Fibroblast of peridontal ligament (primary cell): ENCODE measurements at regions not wholly inside any gene's neighbourhood (a gene's known extent, or its start where the extent isn't known, plus 50 kb on each side); places are given as distances from the start of the nearest gene placed in this dataset.

Source experiments
- DNase-seq: peaks from one replicate; pipeline ENCODE4 v3.0.0-alpha.2; 2010; ENCODE audit errors: extremely low read depth

DNA sequence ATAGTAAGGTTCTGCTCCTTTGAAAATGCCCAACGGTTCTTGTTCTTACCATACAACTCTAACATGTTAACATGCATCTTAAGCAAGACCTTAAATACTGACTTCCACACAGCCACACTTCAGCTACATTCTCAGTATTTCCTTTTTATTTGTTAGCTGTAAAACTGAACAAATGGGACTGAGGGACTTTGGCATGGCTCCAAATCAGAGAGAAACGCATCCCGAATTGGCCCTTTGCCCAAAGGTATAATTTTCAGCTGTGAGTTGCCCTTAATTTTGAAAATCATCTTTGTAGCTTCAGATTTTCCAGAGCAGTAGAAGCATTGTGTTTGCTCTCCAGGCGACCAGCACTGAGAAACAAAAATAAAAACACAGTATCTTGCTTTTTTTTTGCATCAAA is 56.4 kb downstream of the NEUROD6 start:
- no peak for DNase-seq

- no peak for DNase-seq
These were observed 68.7 kb downstream of the NEUROD6 start for GRCh38 chr7:31271641-31272405.

DNA sequence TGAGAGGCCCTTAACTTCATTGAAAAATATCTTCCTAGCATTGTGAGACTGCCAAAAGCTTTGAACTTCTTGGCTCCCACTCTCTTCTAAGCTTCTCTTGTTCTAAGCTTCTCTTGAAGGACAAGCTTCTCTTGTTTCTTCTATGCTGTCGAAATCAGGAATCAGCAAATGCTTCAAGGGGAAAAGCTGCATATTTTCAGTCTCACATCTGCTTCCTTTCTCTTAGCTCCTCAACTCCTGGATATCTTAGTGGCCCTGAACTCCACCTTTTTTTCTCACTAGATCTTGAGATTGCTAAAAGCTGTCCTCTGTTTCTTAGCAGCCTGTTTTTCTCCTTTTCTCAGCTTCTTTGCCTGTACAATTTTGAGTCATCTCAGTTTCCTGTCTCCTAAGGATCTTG is 73.0 kb downstream of the NEUROD6 start:
- no peak for DNase-seq

DNA sequence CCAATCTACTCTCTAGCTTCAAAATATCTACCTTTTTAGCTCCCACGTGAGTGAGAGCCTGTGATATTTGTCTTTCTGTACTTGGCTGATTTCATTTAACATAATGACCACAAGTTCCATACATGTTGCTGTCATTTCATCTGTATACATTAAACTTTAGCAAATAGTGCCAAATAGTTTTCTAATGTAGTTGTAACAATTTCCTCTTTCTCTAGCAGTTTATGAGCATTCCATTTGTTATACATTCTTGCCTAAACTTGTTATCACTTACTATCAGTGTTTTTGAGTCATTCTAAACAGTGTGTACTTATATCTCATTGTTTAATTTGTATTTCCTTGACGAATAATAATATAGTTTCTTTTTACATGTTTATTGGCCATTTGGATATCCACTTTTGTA is 77.2 kb downstream of the NEUROD6 start:
- DNase-seq = no peak

- no peak for DNase-seq
These were observed 79.2 kb downstream of the NEUROD6 start for GRCh38 chr7:31261341-31261740.

GRCh38 chr7:31260851-31261250 is 79.7 kb downstream of the NEUROD6 start:
- no peak for DNase-seq

GRCh38 chr7:31258391-31258790 is 82.1 kb downstream of the NEUROD6 start:
- DNase-seq = no peak

- no peak for DNase-seq
These were observed 84.0 kb downstream of the NEUROD6 start for GRCh38 chr7:31256506-31256905.

DNA sequence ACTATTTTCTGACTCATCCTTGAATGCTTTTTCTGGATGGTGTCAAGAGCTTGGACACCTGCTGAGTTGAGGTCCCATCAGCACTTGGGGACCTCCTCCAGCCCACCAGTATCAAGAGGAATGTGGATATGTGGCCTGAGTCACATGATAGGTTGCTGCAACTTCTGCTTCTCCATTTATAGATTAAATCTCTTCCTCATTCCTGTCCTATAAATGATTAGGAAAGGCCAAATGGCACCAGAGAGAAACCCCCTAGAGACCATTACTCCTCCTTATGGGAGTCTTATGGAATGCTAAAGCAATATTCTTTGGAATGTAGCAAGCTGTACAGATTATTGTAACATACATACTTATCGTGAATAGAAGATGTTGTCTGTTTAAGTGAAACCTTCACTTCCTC is 85.6 kb downstream of the NEUROD6 start:
- DNase-seq = no peak

DNA sequence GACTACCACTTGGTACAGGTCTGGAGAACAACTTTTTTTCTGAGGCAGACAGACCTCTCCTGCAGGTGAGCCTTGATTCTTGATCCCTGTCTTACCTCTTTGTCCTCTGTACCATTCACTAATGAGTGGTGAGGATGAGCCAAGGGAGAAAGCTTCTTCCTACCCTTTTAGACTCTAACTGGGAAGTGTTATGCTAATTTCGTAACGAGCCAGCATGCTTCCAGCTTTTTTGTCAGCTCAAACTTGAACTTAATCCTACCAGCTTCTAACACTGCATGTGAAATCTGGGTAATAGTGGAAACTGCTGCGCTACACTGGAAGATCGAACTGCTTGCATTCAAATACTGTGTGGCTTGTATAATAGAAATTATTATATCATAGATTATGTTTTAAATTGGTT is 87.0 kb downstream of the NEUROD6 start:
- DNase-seq = no peak

DNA sequence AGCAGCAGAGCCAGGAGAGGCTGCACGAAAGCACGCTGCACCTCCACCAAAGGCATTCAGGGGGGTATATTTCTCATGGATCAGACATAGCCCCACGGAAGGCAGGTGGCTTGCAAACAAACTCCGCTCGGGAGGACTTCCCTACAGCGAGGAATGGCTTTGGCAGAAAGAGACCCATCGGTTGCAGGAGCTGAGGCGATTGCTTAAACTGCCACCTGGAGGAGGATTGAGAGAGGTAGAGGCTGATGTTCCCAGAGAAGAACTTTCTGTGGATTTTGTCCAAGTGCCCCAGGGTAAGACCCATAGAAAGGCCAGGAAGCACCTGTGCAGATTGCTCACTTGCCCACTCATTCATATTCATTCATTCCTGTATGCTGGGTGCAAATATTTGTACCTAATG is 89.1 kb downstream of the NEUROD6 start:
- no peak for DNase-seq

DNA sequence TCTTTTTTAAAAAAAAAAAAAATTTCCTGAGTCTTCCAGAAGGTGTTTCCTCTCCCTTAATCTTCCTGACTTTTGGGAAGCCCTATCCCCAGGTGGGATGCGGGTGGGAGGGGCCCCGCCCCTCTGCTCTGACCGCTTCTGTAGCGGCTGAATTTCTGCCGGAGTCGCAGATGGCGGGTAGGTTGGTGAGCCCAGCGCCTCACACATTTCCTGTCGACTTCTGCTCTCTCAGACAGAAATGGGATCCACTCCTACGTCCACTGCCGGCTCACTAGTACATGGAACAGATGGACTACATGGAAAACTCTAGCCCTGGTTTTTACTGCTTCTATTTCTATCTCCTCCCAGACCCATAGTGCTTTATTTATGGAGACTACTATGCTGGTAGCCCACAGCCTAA is 90.9 kb downstream of the NEUROD6 start:
- no peak for DNase-seq

DNA sequence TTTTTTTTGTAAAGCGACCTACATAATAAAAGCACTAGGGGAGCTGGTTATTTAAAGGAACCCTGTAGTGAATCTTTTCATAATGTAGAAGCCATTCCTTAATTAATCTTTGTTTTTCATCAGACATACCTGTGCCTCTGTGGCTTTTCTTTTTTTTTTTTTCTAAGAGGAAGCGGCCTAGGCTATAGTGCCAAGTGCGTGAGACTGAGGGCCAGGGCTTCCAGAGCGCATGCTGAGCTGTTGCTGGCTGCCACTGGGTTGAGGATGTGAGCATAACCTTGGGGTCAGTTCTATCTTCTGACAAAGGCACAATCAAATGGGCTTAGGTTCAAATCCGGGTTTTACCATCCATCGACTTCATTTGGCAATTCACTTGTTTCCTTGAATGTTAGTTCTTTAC is 103.7 kb downstream of the NEUROD6 start:
- no peak for DNase-seq

GRCh38 chr7:31234836-31235605 is 105.5 kb downstream of the NEUROD6 start:
- no peak for DNase-seq

DNA sequence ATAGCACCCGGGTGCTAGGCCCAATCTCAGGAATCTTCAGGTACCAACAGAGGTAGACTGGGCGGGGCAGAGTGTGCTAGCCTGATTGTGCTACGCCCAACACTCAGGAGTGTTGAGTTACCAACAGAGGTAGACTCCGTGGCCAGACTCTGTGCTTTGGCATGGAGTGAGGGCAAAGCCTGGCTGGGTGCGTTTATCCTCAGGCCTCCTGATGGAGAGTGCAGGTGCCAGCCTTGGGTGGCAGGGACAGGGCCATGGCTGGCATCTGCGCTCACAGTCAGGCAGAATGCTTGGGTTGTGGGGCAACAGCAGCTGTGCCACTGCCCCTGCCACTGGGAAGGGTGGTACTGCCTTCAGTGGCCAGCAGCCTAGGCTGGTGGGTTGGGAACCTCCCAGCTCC is 111.6 kb downstream of the NEUROD6 start:
- no peak for DNase-seq

GRCh38 chr7:31214751-31215150 is 125.8 kb downstream of the NEUROD6 start:
- no peak for DNase-seq

GRCh38 chr7:31211281-31211680 is 129.2 kb downstream of the NEUROD6 start:
- no peak for DNase-seq

- DNase-seq = no peak
These were observed 136.5 kb downstream of the NEUROD6 start for GRCh38 chr7:31204071-31204470.

- no peak for DNase-seq
These were observed 137.0 kb downstream of the NEUROD6 start for GRCh38 chr7:31203551-31203950.

GRCh38 chr7:31202801-31203200 is 137.7 kb downstream of the NEUROD6 start:
- DNase-seq = no peak

GRCh38 chr7:31192986-31193385 is 140.9 kb downstream of the ADCYAP1R1 start:
- DNase-seq = peak; percentile 3

DNA sequence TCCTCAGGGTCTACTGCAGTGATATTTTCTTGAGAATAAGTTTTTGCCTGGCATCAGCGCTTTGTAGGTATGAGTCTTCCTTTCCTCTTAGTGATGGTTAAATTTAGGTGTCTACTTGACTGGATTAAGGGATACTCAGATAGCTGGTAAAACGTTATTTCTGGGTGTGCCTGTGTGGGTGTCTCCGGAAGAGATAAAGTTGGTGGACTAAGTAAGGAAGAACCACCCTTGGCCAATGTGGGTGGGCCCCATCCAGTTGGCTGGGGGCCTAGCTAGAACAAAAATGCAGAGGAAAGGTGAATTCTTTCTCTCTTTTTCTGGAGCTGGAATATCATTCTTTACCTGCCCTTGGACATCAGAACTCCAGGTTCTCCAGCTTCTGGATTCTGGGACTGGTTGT is 138.8 kb downstream of the ADCYAP1R1 start:
- no peak for DNase-seq

GRCh38 chr7:31186202-31186601 is 134.1 kb downstream of the ADCYAP1R1 start:
- no peak for DNase-seq
